IMR-90 (cell line): ENCODE measurements at regions not wholly inside any gene's neighbourhood (a gene's known extent, or its start where the extent isn't known, plus 50 kb on each side); places are given as distances from the start of the nearest gene placed in this dataset.
"Not testable (repeated sequence)": the region's sequence is repeated elsewhere in the genome, so short reads cannot be mapped to it uniquely, and the experiment has no call there.

ENCODE experiments used
- ATAC-seq: fragments of 200-7000 bp; cut with Tn5 transposase; 2 replicates; pipeline ENCODE4 v1.9.1; 2020; ENCODE audit warnings: low read depth, mild to moderate bottlenecking, moderate library complexity
- BruUV-seq: library from RNA; stranded (reverse); fragments of 400-500 nt; replicated peaks from 2 replicates; lab custom pipeline; 2021; lab: Mats Ljungman, UMichigan
- CTCF ChIA-PET: fragments of 300-600 bp; formaldehyde crosslinking; extraction: SDS; loops from one replicate; lab custom pipeline; 2021; ENCODE audit warnings: antibody characterized with exemption; lab: Yijun Ruan, JAX
- POLR2A ChIA-PET: fragments of 300-600 bp; sonication (Branson Sonifier 250); formaldehyde crosslinking; loops from one replicate; lab custom pipeline; 2022; ENCODE audit warnings: antibody characterized with exemption; ENCODE audit not compliant: unreplicated experiment; lab: Charles Lee
- DNase-seq: peaks from one replicate; pipeline ENCODE4 v3.0.0; 2013
- H2AFZ ChIP-seq: replicated peaks from 2 replicates; pipeline ENCODE3; 2013; ENCODE audit warnings: low read length, mild to moderate bottlenecking; ENCODE audit not compliant: poor library complexity
- H2AK5ac ChIP-seq: 2 replicates; pipeline ENCODE4 v1.6.1; 2013; ENCODE audit warnings: low read depth, low read length, inconsistent platforms
- H2AK9ac ChIP-seq: replicated peaks from 2 replicates; pipeline ENCODE3; 2013; ENCODE audit warnings: mild to moderate bottlenecking, low read depth, low read length, moderate library complexity; ENCODE audit not compliant: poor library complexity
- H2BK120ac ChIP-seq: 2 replicates; pipeline ENCODE4 v1.6.1; 2013; ENCODE audit warnings: low read depth, low read length, inconsistent platforms
- H2BK15ac ChIP-seq: 3 replicates; pipeline ENCODE4 v1.6.1; 2013; ENCODE audit warnings: low read depth, low read length, inconsistent platforms
- H2BK20ac ChIP-seq: 2 replicates; pipeline ENCODE4 v1.6.1; 2013; ENCODE audit warnings: low read depth, mild to moderate bottlenecking, inconsistent platforms, low read length, moderate library complexity
- H2BK5ac ChIP-seq: 2 replicates; pipeline ENCODE4 v1.6.1; 2013; ENCODE audit warnings: mild to moderate bottlenecking, low read depth, low read length, inconsistent platforms; ENCODE audit not compliant: poor library complexity, severe bottlenecking
- H3K14ac ChIP-seq: replicated peaks from 2 replicates; pipeline ENCODE4 v1.6.1; 2013; ENCODE audit warnings: low read depth, low read length, inconsistent platforms
- H3K18ac ChIP-seq: 2 replicates; pipeline ENCODE4 v1.6.1; 2013; ENCODE audit warnings: low read depth, low read length, control low read depth
- H3K23ac ChIP-seq: 2 replicates; pipeline ENCODE4 v1.6.1; 2013; ENCODE audit warnings: low read depth, low read length, inconsistent platforms
- H3K27ac ChIP-seq: 2 replicates; pipeline ENCODE4 v1.5.1; 2013; ENCODE audit warnings: mild to moderate bottlenecking, control low read depth, low read length; ENCODE audit not compliant: insufficient read depth
- H3K27me3 ChIP-seq: 2 replicates; pipeline ENCODE4 v1.6.1; 2013; ENCODE audit warnings: low read length; ENCODE audit not compliant: control insufficient read depth, insufficient read depth
- H3K36me3 ChIP-seq: 2 replicates; pipeline ENCODE4 v1.6.1; 2013; ENCODE audit warnings: low read length, mixed read lengths; ENCODE audit not compliant: control insufficient read depth, insufficient read depth
- H3K4ac ChIP-seq: 2 replicates; pipeline ENCODE4 v1.6.1; 2013; ENCODE audit warnings: low read depth, low read length, inconsistent platforms
- H3K4me1 ChIP-seq: 2 replicates; pipeline ENCODE4 v1.6.1; 2013; ENCODE audit warnings: low read length, mixed read lengths; ENCODE audit not compliant: control insufficient read depth, insufficient read depth
- H3K4me2 ChIP-seq: 2 replicates; pipeline ENCODE4 v1.6.1; 2013; ENCODE audit warnings: low read depth, mild to moderate bottlenecking, control low read depth, low read length, moderate library complexity
- H3K4me3 ChIP-seq: 2 replicates; pipeline ENCODE4 v1.5.1; 2013; ENCODE audit warnings: low read depth, mild to moderate bottlenecking, control low read depth, low read length, moderate library complexity; ENCODE audit not compliant: insufficient read depth
- H3K56ac ChIP-seq: 2 replicates; pipeline ENCODE4 v1.6.1; 2013; ENCODE audit warnings: low read length, inconsistent platforms; ENCODE audit not compliant: insufficient read depth; ENCODE audit errors: extremely low read depth
- H3K79me1 ChIP-seq, 2 experiments: 2 replicates each; pipeline ENCODE4 v1.6.1; 2013; ENCODE audit warnings: low read length in 2 of 2, inconsistent platforms in 1 of 2, low read depth in 1 of 2
- H3K9ac ChIP-seq: 2 replicates; pipeline ENCODE4 v1.6.1; 2013; ENCODE audit warnings: low read depth, low read length, control low read depth
- H3K9me1 ChIP-seq: 2 replicates; pipeline ENCODE4 v1.6.1; 2013; ENCODE audit warnings: low read length, inconsistent platforms; ENCODE audit not compliant: insufficient read depth
- H3K9me3 ChIP-seq: 2 replicates; pipeline ENCODE4 v1.6.1; 2013; ENCODE audit warnings: low read length; ENCODE audit not compliant: control insufficient read depth, insufficient read depth
- H4K20me1 ChIP-seq: 2 replicates; pipeline ENCODE4 v1.6.1; 2013; ENCODE audit warnings: low read length, inconsistent platforms; ENCODE audit not compliant: insufficient read depth
- H4K5ac ChIP-seq: 2 replicates; pipeline ENCODE4 v1.6.1; 2013; ENCODE audit warnings: mild to moderate bottlenecking, low read depth, low read length, control low read depth
- H4K8ac ChIP-seq, 2 experiments: 2 replicates each; pipeline ENCODE4 v1.6.1; 2013; ENCODE audit warnings: low read depth in 2 of 2, low read length in 2 of 2, control low read depth in 1 of 2, inconsistent platforms in 1 of 2
- H4K91ac ChIP-seq: 2 replicates; pipeline ENCODE4 v1.6.1; 2013; ENCODE audit warnings: low read depth, low read length, inconsistent platforms; ENCODE audit not compliant: insufficient read depth
- WGBS, 2 experiments: methylation state at CpG; one replicate each; pipeline versions ENCODE4 v1.1.5 to v1.1.7; 2013; ENCODE audit warnings: missing lambda C conversion rate in 2 of 2; ENCODE audit not compliant: insufficient read length in 1 of 2; ENCODE audit errors: extremely low coverage in 2 of 2; 5-methylcytosine and 5-hydroxymethylcytosine counted together
- dilution Hi-C: fragments of 300-500 bp; cut with HindIII; formaldehyde crosslinking; loops from one replicate; pipeline ENCODE4 v1.14.3; 2018; ENCODE audit warnings: low sequenced_read_pairs; ENCODE audit not compliant: unreplicated experiment
- in situ Hi-C: fragments of 300-500 bp; cut with MboI; formaldehyde crosslinking; loops from 3 replicates; pipeline ENCODE4 v1.14.3; 2019; ENCODE audit warnings: low sequenced_read_pairs, inconsistent platforms, mixed read lengths
- intact Hi-C: fragments of 100-400 bp; cut with micrococcal nuclease; formaldehyde crosslinking; loops from 2 replicates; pipeline ENCODE4 v1.10.0; 2022

DNA sequence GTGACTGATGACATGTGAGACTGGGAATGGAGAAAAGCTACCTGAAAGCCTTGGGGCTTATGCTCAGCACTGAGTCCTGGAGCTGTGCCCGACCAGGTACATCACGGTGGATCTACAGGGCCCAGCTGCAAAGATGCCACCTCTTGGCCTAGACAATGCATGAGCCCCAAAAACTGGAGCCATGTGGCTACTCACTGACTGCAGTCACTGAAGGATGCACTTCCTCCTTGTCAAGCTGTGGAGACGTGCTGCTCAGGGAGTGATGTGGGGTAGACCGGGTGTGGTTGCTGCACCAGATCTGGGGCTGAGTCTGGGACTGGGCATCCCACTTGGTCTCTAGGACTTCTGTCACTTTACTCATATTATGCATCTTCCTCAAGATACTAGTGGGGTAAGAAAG is 55.8 kb upstream of the FCGR1A start:
- H3K18ac ChIP-seq, H3K23ac ChIP-seq, H2BK15ac ChIP-seq, BruUV-seq, H3K9me1 ChIP-seq, H3K56ac ChIP-seq, H2AK5ac ChIP-seq, H3K4ac ChIP-seq, H2BK5ac ChIP-seq, H3K27me3 ChIP-seq, H3K9me3 ChIP-seq, H2AFZ ChIP-seq, CTCF ChIA-PET, intact Hi-C loops, H3K4me3 ChIP-seq, in situ Hi-C loops, H3K36me3 ChIP-seq, dilution Hi-C loops, H3K4me1 ChIP-seq, H2BK20ac ChIP-seq, H3K9ac ChIP-seq, H4K20me1 ChIP-seq, ATAC-seq, DNase-seq, H4K8ac ChIP-seq, POLR2A ChIA-PET, H3K27ac ChIP-seq, H4K5ac ChIP-seq, H2BK120ac ChIP-seq, H3K14ac ChIP-seq, H4K91ac ChIP-seq, H2AK9ac ChIP-seq, H3K79me1 ChIP-seq, H3K4me2 ChIP-seq: not testable (repeated sequence)
- no CpG with 5 or more reads among the region's 4 CpGs for WGBS, 2 experiments

GRCh38 chr1:149728598-149728997 is 53.9 kb upstream of the FCGR1A start:
- H4K5ac ChIP-seq, H2AK9ac ChIP-seq, CTCF ChIA-PET, H4K20me1 ChIP-seq, in situ Hi-C loops, H2AFZ ChIP-seq, H4K91ac ChIP-seq, intact Hi-C loops, H2AK5ac ChIP-seq, H3K4me2 ChIP-seq, H3K14ac ChIP-seq, ATAC-seq, H3K4ac ChIP-seq, DNase-seq, H3K9ac ChIP-seq, H3K4me1 ChIP-seq, H3K18ac ChIP-seq, dilution Hi-C loops, H3K27me3 ChIP-seq, H3K36me3 ChIP-seq, H2BK15ac ChIP-seq, H3K9me3 ChIP-seq, H3K56ac ChIP-seq, POLR2A ChIA-PET, H2BK120ac ChIP-seq, H3K23ac ChIP-seq, H2BK20ac ChIP-seq, H3K4me3 ChIP-seq, H2BK5ac ChIP-seq, H3K79me1 ChIP-seq, H4K8ac ChIP-seq, H3K9me1 ChIP-seq, H3K27ac ChIP-seq, BruUV-seq: not testable (repeated sequence)
- WGBS, 2 experiments: no CpG with 5 or more reads among the region's 3 CpGs
